ENCODE measurements at regions not wholly inside any gene's neighbourhood (a gene's known extent, or its start where the extent isn't known, plus 50 kb on each side); places are given as distances from the start of the nearest gene placed in this dataset.

- no peaks in the 10 kb centered on the region for H4K20me1 ChIP-seq (ENCODE audit: insufficient read depth, low read length)
- H2AFZ ChIP-seq (ENCODE audit: low read length) = no peak overlapping the region
- H3K4me3 ChIP-seq (replicated peaks in 1 of 3; ENCODE audit: insufficient read depth in 1 of 3, low read depth in 2 of 3, low read length in 3 of 3) = no peak overlapping the region
- H3K27ac ChIP-seq (ENCODE audit: extremely low read length, insufficient read depth, low read length) = no peak overlapping the region
- H3K4me1 ChIP-seq (ENCODE audit: insufficient read depth, low read length) = no peaks in the 10 kb centered on the region
- BruUV-seq (replicated peaks) = no TSS peak
- POLR2A ChIA-PET = no interaction called here
- H3K9ac ChIP-seq (ENCODE audit: insufficient read depth, low read depth, low read length) = no peak overlapping the region
- WGBS (ENCODE audit: low lambda C conversion rate) = 19% methylated on average over 3 of the region's 3 CpGs
- FAIRE-seq = no peak
- in situ Hi-C loops (cut with HindIII; ENCODE audit: extremely low pct_ligation_motif_present, low pct_unique_long_range_greater_than_20kb) (no loop called here), intact Hi-C loops (cut with micrococcal nuclease; ENCODE audit: unreplicated experiment) (no loop called here)
- CTCF ChIA-PET (ENCODE audit: low intra/inter-chr PET ratio, low total read pairs) = no interaction called here
- no peak overlapping the region for H3K4me2 ChIP-seq (ENCODE audit: low read depth, low read length)
- TF ChIP-seq SRF (IDR thresholded peaks at IDR 0.05; ENCODE audit: low read depth, low read length) (no peak), TOPORS (CRISPR knock-in tag; IDR thresholded peaks at IDR 0.05) (no peak), POLR2G (IDR thresholded peaks at IDR 0.05; ENCODE audit: low read depth, low read length) (no peak), TOE1 (CRISPR knock-in tag; IDR thresholded peaks at IDR 0.05) (no peak), MTF2 (CRISPR knock-in tag; IDR thresholded peaks at IDR 0.05; ENCODE audit: borderline replicate concordance) (no peak), TMF1 (CRISPR knock-in tag; IDR thresholded peaks at IDR 0.05; ENCODE audit: low read depth) (no peak), MEF2D (CRISPR knock-in tag; IDR thresholded peaks at IDR 0.05) (no peak), NBN (conservative IDR thresholded peaks at IDR 0.05) (no peak), ZNF598 (CRISPR knock-in tag; IDR thresholded peaks at IDR 0.05; ENCODE audit: borderline replicate concordance) (no peak), TP53 (CRISPR knock-in tag; conservative IDR thresholded peaks at IDR 0.05) (no peak), SPEN (CRISPR knock-in tag; IDR thresholded peaks at IDR 0.05; ENCODE audit: low read depth) (no peak), POLR2AphosphoS5 (IDR thresholded peaks at IDR 0.05; ENCODE audit: low read depth, low read length) (no peak), TRIM24 (CRISPR knock-in tag; IDR thresholded peaks at IDR 0.05) (no peak), CHD2 (IDR thresholded peaks at IDR 0.05; ENCODE audit: low read depth, low read length) (no peak)
- TF ChIP-seq, protein P1, sequence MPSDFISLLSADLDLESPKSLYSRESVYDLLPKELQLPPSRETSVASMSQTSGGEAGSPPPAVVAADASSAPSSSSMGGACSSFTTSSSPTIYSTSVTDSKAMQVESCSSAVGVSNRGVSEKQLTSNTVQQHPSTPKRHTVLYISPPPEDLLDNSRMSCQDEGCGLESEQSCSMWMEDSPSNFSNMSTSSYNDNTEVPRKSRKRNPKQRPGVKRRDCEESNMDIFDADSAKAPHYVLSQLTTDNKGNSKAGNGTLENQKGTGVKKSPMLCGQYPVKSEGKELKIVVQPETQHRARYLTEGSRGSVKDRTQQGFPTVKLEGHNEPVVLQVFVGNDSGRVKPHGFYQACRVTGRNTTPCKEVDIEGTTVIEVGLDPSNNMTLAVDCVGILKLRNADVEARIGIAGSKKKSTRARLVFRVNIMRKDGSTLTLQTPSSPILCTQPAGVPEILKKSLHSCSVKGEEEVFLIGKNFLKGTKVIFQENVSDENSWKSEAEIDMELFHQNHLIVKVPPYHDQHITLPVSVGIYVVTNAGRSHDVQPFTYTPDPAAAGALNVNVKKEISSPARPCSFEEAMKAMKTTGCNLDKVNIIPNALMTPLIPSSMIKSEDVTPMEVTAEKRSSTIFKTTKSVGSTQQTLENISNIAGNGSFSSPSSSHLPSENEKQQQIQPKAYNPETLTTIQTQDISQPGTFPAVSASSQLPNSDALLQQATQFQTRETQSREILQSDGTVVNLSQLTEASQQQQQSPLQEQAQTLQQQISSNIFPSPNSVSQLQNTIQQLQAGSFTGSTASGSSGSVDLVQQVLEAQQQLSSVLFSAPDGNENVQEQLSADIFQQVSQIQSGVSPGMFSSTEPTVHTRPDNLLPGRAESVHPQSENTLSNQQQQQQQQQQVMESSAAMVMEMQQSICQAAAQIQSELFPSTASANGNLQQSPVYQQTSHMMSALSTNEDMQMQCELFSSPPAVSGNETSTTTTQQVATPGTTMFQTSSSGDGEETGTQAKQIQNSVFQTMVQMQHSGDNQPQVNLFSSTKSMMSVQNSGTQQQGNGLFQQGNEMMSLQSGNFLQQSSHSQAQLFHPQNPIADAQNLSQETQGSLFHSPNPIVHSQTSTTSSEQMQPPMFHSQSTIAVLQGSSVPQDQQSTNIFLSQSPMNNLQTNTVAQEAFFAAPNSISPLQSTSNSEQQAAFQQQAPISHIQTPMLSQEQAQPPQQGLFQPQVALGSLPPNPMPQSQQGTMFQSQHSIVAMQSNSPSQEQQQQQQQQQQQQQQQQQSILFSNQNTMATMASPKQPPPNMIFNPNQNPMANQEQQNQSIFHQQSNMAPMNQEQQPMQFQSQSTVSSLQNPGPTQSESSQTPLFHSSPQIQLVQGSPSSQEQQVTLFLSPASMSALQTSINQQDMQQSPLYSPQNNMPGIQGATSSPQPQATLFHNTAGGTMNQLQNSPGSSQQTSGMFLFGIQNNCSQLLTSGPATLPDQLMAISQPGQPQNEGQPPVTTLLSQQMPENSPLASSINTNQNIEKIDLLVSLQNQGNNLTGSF (CRISPR knock-in tag; IDR thresholded peaks at IDR 0.05) = no peak
- TF ChIP-seq, protein P2, sequence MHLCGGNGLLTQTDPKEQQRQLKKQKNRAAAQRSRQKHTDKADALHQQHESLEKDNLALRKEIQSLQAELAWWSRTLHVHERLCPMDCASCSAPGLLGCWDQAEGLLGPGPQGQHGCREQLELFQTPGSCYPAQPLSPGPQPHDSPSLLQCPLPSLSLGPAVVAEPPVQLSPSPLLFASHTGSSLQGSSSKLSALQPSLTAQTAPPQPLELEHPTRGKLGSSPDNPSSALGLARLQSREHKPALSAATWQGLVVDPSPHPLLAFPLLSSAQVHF (CRISPR knock-in tag; IDR thresholded peaks at IDR 0.05) = no peak
- H3K9me3 ChIP-seq (ENCODE audit: low read length) = no peaks in the 10 kb centered on the region
- H3K27me3 ChIP-seq (ENCODE audit: control insufficient read depth in 1 of 2, insufficient read depth in 2 of 2, low read length in 2 of 2) = 0 out of 5 replicates have a peak, but pooled peaks cover 1 to 4% of the 10 kb centered on the region in 2 experiments
- no peaks in the 10 kb centered on the region for H3K36me3 ChIP-seq (replicated peaks in 1 of 2; ENCODE audit: control insufficient read depth in 1 of 2, insufficient read depth in 2 of 2, low read length in 2 of 2)
- DNase-seq (ENCODE audit: low spot score) = no peak
- ATAC-seq = no peak
- H3K79me2 ChIP-seq (ENCODE audit: insufficient read depth, low read length) = no peaks in the 10 kb centered on the region
Observed at GRCh38 chr1:185419718-185420117, 102.7 kb upstream of the IVNS1ABP start.
